Cardiac septum (tissue), 1 donor: ENCODE measurements at regions not wholly inside any gene's neighbourhood (a gene's known extent, or its start where the extent isn't known, plus 50 kb on each side); places are given as distances from the start of the nearest gene placed in this dataset.

Experiments used
- DNase-seq: peaks from one replicate; pipeline ENCODE4 v3.0.0-alpha.2; 2020; ENCODE audit warnings: low spot score
- intact Hi-C: fragments of 100-400 bp; cut with DNase I; formaldehyde crosslinking; loops from one replicate; pipeline ENCODE4 v1.14.0; 2022
- donor health status: DM: no; HTN: no; CAD: no.

DNA sequence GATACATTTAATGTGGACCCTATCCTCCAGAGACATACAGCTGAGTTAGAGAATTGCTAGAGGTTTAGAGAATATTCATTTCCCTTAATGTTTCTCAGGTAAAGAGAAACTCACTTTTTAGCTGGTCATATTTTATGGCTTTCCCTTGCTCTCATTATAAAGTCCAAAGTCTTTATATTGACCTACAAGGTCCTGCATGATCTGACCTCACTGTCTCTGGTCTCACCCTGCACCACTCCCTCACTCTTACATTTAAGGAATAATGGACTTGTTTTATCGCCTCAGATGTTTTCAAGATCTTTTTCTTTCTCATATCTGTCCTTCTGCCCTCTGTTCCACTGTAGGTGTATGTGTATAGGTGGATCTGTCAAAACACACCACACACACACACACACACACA lies 597.3 kb downstream of the PLCL1 start:
- intact Hi-C loops = no loop called here

GRCh38 chr2:198400999-198401398 lies 596.6 kb downstream of the PLCL1 start:
- intact Hi-C loops = no loop called here
- no peak for DNase-seq

More for the DNA sequence above, 597.3 kb downstream of the PLCL1 start:
- DNase-seq = no peak

DNA sequence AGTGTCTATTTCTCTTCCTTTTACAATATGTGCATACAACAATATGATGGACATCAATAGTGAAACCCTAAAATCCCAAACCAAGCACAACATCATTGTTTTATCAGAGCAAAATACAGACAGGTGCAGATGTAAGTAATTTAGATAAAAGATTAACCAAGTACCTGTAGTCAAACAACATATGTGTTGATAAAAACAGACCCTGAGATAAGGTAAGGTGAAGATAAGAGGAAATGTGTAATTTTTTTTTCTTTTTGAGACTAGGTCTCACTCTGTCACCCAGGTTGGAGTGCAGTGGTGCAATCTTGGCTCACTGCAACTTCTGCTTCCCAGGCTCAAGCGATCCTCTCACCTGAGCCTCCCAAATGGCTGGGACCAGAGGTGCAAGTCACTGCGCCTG lies 589.8 kb downstream of the PLCL1 start:
- intact Hi-C loops = no loop called here
- no peak for DNase-seq

DNA sequence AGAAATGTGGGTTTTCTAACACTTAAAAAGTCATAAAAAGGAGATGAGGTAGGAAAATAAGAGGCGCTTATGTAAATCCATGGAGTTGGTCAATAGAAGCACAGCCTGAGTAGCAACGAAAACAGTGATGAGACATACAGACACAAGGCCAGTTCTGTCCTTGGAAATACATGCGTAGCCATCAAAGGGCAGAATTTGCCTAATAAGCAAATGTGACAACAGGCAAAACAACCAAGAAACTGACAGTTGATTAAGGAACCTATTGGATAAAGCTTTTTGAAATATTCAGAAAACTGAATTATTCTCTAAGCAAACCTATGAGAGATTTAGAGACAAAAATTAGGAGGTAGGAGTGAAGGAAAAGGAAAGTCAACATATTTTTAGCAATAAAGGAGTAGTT lies 586.3 kb downstream of the PLCL1 start:
- intact Hi-C loops = no loop called here
- no peak for DNase-seq

- intact Hi-C loops = no loop called here
- DNase-seq = no peak
These were observed 583.3 kb downstream of the PLCL1 start for GRCh38 chr2:198387677-198388076.

DNA sequence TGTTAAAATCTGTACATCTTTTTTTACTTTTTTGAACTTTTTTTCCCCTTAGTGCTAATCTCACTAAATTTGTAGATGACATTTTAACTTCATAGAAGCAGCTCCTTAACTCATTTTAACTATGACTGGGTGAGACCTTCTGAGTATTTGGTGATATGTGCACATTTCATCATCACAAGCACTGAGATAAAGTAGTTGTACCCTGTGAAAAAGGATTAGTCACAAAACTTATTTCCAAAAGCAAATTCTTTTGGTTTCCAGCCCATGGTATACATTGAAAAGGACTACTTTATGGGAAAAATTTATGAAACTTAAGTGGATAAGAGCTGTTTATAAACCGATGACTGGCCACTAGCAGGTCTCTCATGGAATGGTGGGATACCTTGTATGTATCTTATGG lies 581.5 kb downstream of the PLCL1 start:
- intact Hi-C loops = no loop called here
- DNase-seq = no peak

DNA sequence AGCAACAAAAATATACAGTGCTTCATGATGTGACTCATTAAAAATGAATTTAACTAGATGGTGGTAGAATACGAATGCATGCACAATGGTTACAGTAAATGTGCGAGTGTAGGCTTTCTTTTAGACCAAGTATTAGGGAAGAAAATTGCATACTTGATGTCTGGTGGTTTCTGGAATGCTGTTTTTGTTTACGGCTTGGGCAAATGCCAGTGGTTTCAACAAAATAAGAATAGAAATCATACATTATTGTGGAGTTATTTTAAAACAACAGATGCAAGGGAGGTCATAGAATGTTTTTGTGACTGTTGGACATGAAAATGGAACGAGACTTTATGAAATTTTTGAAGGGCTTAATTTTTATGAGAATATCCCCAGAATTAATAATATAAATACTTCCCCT lies 580.9 kb downstream of the PLCL1 start:
- intact Hi-C loops = no loop called here
- no peak for DNase-seq

- intact Hi-C loops = no loop called here
These were observed 579.0 kb downstream of the PLCL1 start for GRCh38 chr2:198383392-198383791.

DNA sequence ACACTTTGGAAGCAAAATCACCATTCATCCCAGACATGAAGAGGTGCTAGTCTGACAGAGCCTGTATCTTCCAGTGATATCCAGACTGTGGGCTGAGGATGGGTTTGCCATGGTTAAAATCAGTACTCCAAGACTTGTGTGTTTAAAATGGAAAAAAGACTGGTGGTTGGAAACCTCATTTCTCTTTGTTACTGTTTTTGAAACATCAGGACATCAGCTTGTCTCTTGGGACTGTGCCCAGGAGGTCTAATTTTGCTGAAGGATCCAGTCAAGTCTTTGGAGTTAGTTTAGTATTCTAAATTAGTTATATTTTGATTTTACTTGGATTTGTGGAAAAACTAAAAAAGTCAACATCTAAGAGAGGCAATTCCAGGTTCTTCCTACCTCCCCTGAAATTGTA lies 578.4 kb downstream of the PLCL1 start:
- intact Hi-C loops = no loop called here
- no peak for DNase-seq

More at GRCh38 chr2:198383392-198383791, 579.0 kb downstream of the PLCL1 start:
- no peak for DNase-seq

DNA sequence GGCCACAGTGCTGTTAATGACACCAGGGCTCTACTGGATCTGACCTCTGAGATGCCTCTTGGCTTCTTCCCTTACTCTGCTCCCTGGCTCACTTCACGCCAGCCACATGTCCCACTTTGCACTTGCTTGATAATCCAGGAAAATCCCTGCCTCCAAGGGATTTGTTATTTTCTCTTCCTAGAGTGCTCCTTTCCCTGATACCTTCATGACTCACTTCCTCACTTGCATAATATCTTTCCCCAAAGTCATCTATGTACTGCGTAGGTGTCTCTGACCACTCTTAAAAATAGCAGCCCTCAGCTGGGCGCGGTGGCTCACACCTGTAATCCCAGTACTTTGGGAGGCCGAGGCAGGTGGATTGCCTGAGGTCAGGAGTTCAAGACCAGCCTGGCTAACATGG lies 572.3 kb downstream of the PLCL1 start:
- intact Hi-C loops = no loop called here
- no peak for DNase-seq

DNA sequence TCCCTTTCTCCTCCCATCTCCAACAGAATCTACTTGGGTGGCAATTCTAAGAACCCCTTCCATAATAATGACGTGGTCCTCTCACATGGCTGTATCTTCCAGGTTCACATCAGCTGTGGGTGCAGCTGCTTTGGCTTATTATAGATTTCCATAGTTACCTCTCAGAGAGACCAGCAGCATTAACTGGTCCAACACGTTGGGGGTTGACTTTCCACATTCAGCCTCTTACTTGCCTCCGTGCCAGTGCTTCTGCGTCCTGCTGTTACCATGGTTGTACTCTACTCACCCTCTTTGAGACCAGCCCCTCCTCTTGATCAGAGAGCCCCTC lies 570.7 kb downstream of the PLCL1 start:
- intact Hi-C loops = no loop called here

DNA sequence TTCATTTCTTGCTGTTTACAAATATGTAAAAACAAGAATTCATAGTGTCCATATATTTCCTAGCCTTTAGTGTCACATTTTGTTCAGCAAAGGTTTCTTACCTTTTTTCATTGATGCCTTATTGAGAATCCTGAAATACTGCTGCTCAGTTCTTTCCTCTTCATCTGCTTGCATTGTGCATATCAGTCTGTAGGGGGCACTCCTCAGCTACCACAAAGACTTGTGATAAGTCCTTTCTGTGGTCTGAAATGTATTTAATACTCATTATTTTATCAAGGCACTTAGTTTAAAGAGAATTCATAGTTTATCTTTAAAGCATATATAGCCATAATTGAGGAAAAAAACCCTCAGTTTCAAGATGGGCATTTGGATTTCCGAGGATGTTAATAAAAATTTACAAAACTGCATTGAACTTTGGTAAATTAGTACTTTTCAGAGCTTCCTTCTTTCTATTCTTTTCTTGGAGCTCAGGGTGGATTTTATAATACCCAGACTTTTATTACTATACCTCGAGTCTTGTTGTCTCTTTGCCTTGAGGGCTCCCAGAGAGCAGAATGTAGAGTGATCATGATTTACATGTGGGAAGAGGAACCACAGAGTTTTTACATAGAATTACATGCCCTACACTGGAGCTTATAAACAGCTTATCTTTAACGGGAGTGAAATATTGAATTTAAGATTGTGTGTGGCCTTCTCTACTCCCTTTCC lies 570.1 kb downstream of the PLCL1 start:
- DNase-seq = no peak
- intact Hi-C loops = no loop called here

More for the DNA sequence above, 570.7 kb downstream of the PLCL1 start:
- DNase-seq = no peak

GRCh38 chr2:198371921-198372543 lies 567.6 kb downstream of the PLCL1 start:
- intact Hi-C loops = no loop called here
- DNase-seq = no peak

GRCh38 chr2:198371329-198371728 lies 566.9 kb downstream of the PLCL1 start:
- intact Hi-C loops = no loop called here
- DNase-seq = no peak

- DNase-seq = no peak
- intact Hi-C loops = no loop called here
These were observed 563.7 kb downstream of the PLCL1 start for GRCh38 chr2:198368089-198368488.

DNA sequence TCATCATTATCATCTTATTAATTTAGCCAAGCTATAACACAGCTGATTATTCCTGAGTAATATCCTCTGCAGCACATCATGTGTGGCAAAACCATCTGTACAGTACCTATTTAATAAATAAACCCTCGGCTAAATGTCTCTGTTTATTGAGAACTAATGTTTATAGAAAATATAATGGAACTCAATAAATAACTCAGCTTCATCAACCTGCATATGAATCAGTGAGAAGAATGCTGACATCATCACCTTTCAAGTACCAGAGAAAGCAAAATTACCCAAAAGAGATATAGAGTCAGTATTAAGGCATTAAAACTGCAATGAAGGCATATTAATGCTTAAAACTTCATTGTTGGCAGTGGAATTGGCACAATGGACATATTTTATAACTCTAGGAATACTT lies 558.3 kb downstream of the PLCL1 start:
- intact Hi-C loops = no loop called here
- no peak for DNase-seq

- DNase-seq = no peak
These were observed 554.9 kb downstream of the PLCL1 start for GRCh38 chr2:198359308-198359707.

GRCh38 chr2:198356157-198356556 lies 551.8 kb downstream of the PLCL1 start:
- DNase-seq = no peak
- intact Hi-C loops = no loop called here

More at GRCh38 chr2:198359308-198359707, 554.9 kb downstream of the PLCL1 start:
- intact Hi-C loops = no loop called here

GRCh38 chr2:198351647-198352046 lies 547.3 kb downstream of the PLCL1 start:
- intact Hi-C loops = no loop called here
- DNase-seq = no peak

DNA sequence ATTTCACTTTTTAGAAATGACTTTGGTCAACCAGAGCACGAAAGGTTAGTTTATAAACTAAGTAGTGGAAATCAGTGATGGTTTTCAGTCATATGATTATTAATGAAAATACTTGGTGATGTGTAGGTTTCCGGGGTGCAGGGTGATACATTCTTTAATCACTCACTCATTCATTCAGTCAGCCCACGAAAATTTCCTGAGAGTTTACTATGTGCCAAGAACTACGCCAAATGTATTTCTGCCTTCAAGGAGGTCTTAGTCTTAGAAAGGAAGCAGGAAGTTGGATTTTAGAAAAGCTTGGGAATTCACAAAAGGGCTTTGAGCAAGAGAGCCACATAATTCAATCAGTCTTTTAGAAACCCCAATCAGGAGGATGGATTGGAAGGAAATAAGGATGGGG lies 543.6 kb downstream of the PLCL1 start:
- no peak for DNase-seq
- intact Hi-C loops = no loop called here

- DNase-seq = no peak
- intact Hi-C loops = no loop called here
These were observed 543.0 kb downstream of the PLCL1 start for GRCh38 chr2:198347349-198347748.

DNA sequence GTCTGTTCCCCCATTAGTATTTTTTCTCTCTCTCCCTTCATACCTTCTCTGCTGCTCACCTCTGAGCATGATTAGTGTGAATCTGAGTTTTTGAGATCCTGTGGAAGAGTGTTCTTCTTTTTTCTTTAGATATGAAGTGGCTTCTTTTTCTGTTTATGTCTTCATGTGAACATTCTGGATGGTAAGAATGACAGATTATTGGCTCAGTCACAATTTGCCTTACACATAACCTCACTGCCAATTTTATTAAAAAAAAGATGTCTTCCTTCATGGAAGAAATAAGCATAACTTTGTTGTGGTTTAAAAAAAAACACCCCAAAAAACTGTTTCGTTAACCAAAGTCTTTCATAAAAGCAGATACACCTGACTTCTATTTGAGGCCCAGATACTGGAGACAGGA lies 539.1 kb downstream of the PLCL1 start:
- DNase-seq = no peak
- intact Hi-C loops = no loop called here
